Lung (tissue), 11 donors: ENCODE measurements at regions not wholly inside any gene's neighbourhood (a gene's known extent, or its start where the extent isn't known, plus 50 kb on each side); places are given as distances from the start of the nearest gene placed in this dataset.

ENCODE experiments used
- ATAC-seq: fragments of 200-7000 bp; cut with Tn5 transposase; one replicate; pipeline ENCODE4 v1.9.1; 2020; ENCODE audit warnings: moderate number of reproducible peaks; ENCODE audit not compliant: insufficient read depth, low FRiP score
- DNase-seq, 3 donors: peaks; one replicate each; pipeline ENCODE4 v3.0.0-alpha.2; 2013 to 2017
- H3K27ac ChIP-seq, 2 donors: one replicate each; pipeline ENCODE4 v1.5.1; 2013; ENCODE audit warnings: mild to moderate bottlenecking in 2 of 2, moderate library complexity in 2 of 2, control low read depth in 1 of 2, inconsistent platforms in 1 of 2, low read depth in 1 of 2, low read length in 1 of 2
- H3K27me3 ChIP-seq, 3 donors: one replicate each; pipeline ENCODE4 v1.5.1; 2013; ENCODE audit warnings: low read length in 2 of 3; ENCODE audit not compliant: control insufficient read depth in 3 of 3, insufficient read depth in 3 of 3
- H3K36me3 ChIP-seq, 4 donors: one replicate each; pipeline ENCODE4 v1.5.1; 2013; ENCODE audit warnings: low read length in 4 of 4, mild to moderate bottlenecking in 1 of 4, moderate library complexity in 1 of 4; ENCODE audit not compliant: control insufficient read depth in 4 of 4, insufficient read depth in 4 of 4
- H3K4me1 ChIP-seq, 5 donors: one replicate each; pipeline ENCODE4 v1.5.1; 2013; ENCODE audit warnings: low read length in 5 of 5, mild to moderate bottlenecking in 2 of 5, moderate library complexity in 1 of 5; ENCODE audit not compliant: control insufficient read depth in 5 of 5, insufficient read depth in 5 of 5
- H3K4me3 ChIP-seq: one replicate; pipeline ENCODE4 v1.5.1; 2013; ENCODE audit warnings: mild to moderate bottlenecking, control low read depth, moderate library complexity
- H3K9ac ChIP-seq, 2 donors: one replicate each; pipeline ENCODE4 v1.5.1; 2013; ENCODE audit warnings: low read length in 2 of 2, control low read depth in 1 of 2; ENCODE audit not compliant: insufficient read depth in 1 of 2
- H3K9me3 ChIP-seq, 4 donors: one replicate each; pipeline ENCODE4 v1.5.1; 2013; ENCODE audit warnings: low read length in 3 of 4, mild to moderate bottlenecking in 1 of 4, moderate library complexity in 1 of 4; ENCODE audit not compliant: control insufficient read depth in 4 of 4, insufficient read depth in 3 of 4
- WGBS, 2 donors: extraction: QIAGEN DNeasy Blood & Tissue Kit; methylation state at CpG; one replicate each; pipeline ENCODE4 v1.1.7; 2013; 5-methylcytosine and 5-hydroxymethylcytosine counted together
- TF ChIP-seq, protein P1 (sequence below): IDR thresholded peaks from 2 replicates; pipeline ENCODE4 v1.5.1; 2012; ENCODE audit warnings: mild to moderate bottlenecking; ENCODE audit errors: control extremely low read depth, extremely low read depth
- donor health status: control.
- donor health status: control.
- donor health status: Bipolar disorder and iron deficiency.
- donor health status: healthy.
- donor health status: DM: yes; HTN: yes; CAD: no.

DNA sequence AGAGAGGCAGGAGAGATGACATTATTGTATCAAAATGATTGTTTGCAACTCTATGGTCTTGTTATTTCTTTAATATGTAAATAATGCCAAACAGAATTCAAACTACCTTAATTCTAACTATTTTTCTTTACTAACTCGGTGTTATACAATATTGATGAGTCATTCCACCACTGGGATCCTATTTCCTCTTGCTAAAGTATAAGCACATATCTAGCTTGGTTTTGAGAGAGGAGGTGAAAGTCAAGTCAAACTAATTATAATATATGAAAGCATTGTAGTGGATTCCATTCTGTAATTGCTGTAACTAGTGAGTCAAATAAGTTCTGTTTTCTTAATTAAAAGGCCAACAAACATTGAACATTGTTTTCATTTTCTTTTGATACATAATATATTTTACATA is 837.6 kb downstream of the PDHA2 start:
- Histone ChIP-seq H3K36me3 (no peaks in the 10 kb centered on the region), H3K27me3 (no peaks in the 10 kb centered on the region), H3K9ac (no peak overlapping the region), H3K4me1 (no peaks in the 10 kb centered on the region), H3K27ac (no peak overlapping the region), H3K4me3 (no peak overlapping the region), H3K9me3 (no peaks in the 10 kb centered on the region)
- no peak for ATAC-seq
- WGBS, 2 donors, result 23 to 32% methylated on average over 1 of the region's 1 CpG
- no peak for DNase-seq
- TF ChIP-seq, protein P1, sequence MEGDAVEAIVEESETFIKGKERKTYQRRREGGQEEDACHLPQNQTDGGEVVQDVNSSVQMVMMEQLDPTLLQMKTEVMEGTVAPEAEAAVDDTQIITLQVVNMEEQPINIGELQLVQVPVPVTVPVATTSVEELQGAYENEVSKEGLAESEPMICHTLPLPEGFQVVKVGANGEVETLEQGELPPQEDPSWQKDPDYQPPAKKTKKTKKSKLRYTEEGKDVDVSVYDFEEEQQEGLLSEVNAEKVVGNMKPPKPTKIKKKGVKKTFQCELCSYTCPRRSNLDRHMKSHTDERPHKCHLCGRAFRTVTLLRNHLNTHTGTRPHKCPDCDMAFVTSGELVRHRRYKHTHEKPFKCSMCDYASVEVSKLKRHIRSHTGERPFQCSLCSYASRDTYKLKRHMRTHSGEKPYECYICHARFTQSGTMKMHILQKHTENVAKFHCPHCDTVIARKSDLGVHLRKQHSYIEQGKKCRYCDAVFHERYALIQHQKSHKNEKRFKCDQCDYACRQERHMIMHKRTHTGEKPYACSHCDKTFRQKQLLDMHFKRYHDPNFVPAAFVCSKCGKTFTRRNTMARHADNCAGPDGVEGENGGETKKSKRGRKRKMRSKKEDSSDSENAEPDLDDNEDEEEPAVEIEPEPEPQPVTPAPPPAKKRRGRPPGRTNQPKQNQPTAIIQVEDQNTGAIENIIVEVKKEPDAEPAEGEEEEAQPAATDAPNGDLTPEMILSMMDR, result no peak

DNA sequence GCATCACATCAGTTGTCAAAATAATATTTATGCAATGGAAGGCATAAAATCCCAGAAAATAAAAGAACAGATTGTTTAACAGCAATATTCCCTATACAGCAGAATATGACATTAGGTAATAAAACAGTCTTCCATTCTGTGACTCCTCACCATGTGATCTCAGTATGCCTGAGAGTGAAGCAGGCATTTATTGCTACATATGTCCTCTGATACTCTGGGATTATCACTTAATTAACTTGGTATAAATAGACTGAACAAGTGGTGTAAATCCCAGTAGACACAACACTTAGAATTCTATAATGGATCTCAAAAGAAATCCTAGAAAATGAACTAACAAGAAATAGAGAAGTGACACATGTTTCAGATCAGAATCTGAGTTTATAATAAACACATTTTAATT is 841.3 kb downstream of the PDHA2 start:
- DNase-seq (peak in 2 of 3 donors; percentile 31 to 45), ATAC-seq (no peak)
- Histone ChIP-seq H3K36me3 (no peaks in the 10 kb centered on the region), H3K4me1 (no peaks in the 10 kb centered on the region), H3K9ac (no peak overlapping the region), H3K27ac (no peak overlapping the region), H3K4me3 (no peak overlapping the region), H3K27me3 (no peaks in the 10 kb centered on the region), H3K9me3 (no peaks in the 10 kb centered on the region)
- TF ChIP-seq, protein P1, result no peak

DNA sequence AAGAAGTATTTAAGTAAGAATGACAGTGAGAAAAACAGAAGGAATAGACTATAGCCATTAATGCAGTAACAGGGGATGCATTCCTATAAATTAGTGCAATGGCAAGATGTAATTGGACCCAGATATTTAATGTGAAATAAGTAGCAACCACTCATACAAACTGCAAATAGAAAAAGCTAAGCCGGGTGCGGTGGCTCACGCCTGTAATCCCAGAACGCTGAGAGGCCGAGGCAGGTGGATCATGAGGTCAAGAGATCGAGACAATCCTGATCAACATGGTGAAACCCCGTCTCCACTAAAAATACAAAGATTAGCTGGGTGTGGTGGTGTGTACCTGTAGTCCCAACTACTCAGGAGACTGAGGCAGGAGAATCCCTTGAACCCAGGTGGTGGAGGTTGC is 845.8 kb downstream of the PDHA2 start:
- Histone ChIP-seq H3K4me3 (no peak overlapping the region), H3K36me3 (no peaks in the 10 kb centered on the region), H3K4me1 (no peaks in the 10 kb centered on the region), H3K9me3 (peaks cover 0 to 4% (median 0%) of the 10 kb centered on the region in 4 donors), H3K27ac (no peak overlapping the region), H3K9ac (no peak overlapping the region), H3K27me3 (no peaks in the 10 kb centered on the region)
- no peak for DNase-seq
- no peak for ATAC-seq
- 88 to 94% methylated on average over 7 of the region's 7 CpGs for WGBS, 2 donors
- TF ChIP-seq, protein P1, result no peak

DNA sequence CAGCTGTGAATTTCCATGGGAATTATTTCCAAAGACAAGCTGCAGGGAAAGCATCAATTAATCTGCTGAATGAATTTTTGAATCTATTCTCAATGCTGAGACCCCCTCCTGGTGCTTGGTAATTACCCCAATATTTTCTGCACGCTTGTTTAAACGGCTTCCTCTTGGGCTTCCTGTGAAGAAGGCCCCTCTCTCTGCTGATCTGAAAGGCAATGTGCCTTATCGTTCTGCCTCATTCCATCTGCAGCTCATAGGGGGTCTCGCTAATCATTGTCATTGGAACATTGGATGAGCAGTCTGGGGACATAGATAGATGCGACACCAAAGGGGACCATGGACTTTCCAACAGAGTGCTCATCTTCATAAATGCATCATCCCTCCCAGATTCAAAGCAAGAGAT is 851.6 kb downstream of the PDHA2 start:
- Histone ChIP-seq H3K4me3 (no peak overlapping the region), H3K36me3 (no peaks in the 10 kb centered on the region), H3K27me3 (no peaks in the 10 kb centered on the region), H3K9me3 (peaks cover 0 to 4% (median 0%) of the 10 kb centered on the region in 4 donors), H3K27ac (no peak overlapping the region), H3K4me1 (no peaks in the 10 kb centered on the region), H3K9ac (no peak overlapping the region)
- DNase-seq, result no peak
- ATAC-seq, result no peak
- TF ChIP-seq, protein P1, result no peak
- whole genome bisulfite sequencing, 2 donors, result 80 to 88% methylated on average over 5 of the region's 5 CpGs
